ENCODE measurements at regions not wholly inside any gene's neighbourhood (a gene's known extent, or its start where the extent isn't known, plus 50 kb on each side); places are given as distances from the start of the nearest gene placed in this dataset.

- no peak for TF ChIP-seq POLR2A (IDR thresholded peaks at IDR 0.05)
- TF ChIP-seq CTCF (IDR thresholded peaks at IDR 0.05) = no peak
These were observed 182.5 kb downstream of the IRX5 start for GRCh38 chr16:55113210-55113609.
